ENCODE measurements at regions not wholly inside any gene's neighbourhood (a gene's known extent, or its start where the extent isn't known, plus 50 kb on each side); places are given as distances from the start of the nearest gene placed in this dataset.

- Mint-ChIP-seq H3K27ac (no peak overlapping the region), H3K27me3 (peaks cover 11% of the 10 kb centered on the region), H3K4me1 (no peaks in the 10 kb centered on the region), H3K36me3 (ENCODE audit: low read depth) (no peaks in the 10 kb centered on the region), H3K4me3 (no peak overlapping the region)
- no peak for DNase-seq
- no peaks in the 10 kb centered on the region for H3K9me3 ChIP-seq (ENCODE audit: control insufficient read depth, low read length, poor library complexity, severe bottlenecking)
- ATAC-seq, result no peak
Measured at GRCh38 chr1:78715181-78715661, 65.6 kb downstream of the IFI44 start.

- H3K9me3 ChIP-seq (ENCODE audit: control insufficient read depth, low read length, poor library complexity, severe bottlenecking), result no peaks in the 10 kb centered on the region
- Mint-ChIP-seq H3K36me3 (ENCODE audit: low read depth) (no peaks in the 10 kb centered on the region), H3K4me1 (no peaks in the 10 kb centered on the region), H3K27me3 (peaks cover 11% of the 10 kb centered on the region), H3K4me3 (no peak overlapping the region), H3K27ac (no peak overlapping the region)
- no peak for ATAC-seq
- DNase-seq, result no peak
Measured at GRCh38 chr1:78716186-78716585, 66.6 kb downstream of the IFI44 start.

GRCh38 chr1:78718566-78718965 lies 68.9 kb downstream of the IFI44 start:
- peaks cover 18% of the 10 kb centered on the region for H3K27me3 Mint-ChIP-seq
- no peak for ATAC-seq

GRCh38 chr1:78721136-78721535 lies 71.5 kb downstream of the IFI44 start:
- ATAC-seq, result no peak
- DNase-seq, result no peak
- H3K4me3 Mint-ChIP-seq, result no peak overlapping the region
- no peaks in the 10 kb centered on the region for H3K4me1 Mint-ChIP-seq
- H3K27me3 Mint-ChIP-seq, result peaks cover 13% of the 10 kb centered on the region
- H3K27ac Mint-ChIP-seq, result no peak overlapping the region
- no peaks in the 10 kb centered on the region for H3K36me3 Mint-ChIP-seq (ENCODE audit: low read depth)
- no peaks in the 10 kb centered on the region for H3K9me3 ChIP-seq (ENCODE audit: control insufficient read depth, low read length, poor library complexity, severe bottlenecking)

More at GRCh38 chr1:78718566-78718965, 68.9 kb downstream of the IFI44 start:
- Mint-ChIP-seq H3K36me3 (ENCODE audit: low read depth) (no peaks in the 10 kb centered on the region), H3K4me1 (no peaks in the 10 kb centered on the region), H3K4me3 (no peak overlapping the region), H3K27ac (no peak overlapping the region)
- no peak for DNase-seq
- no peaks in the 10 kb centered on the region for H3K9me3 ChIP-seq (ENCODE audit: control insufficient read depth, low read length, poor library complexity, severe bottlenecking)

GRCh38 chr1:78722105-78722504 lies 72.5 kb downstream of the IFI44 start:
- Mint-ChIP-seq H3K36me3 (ENCODE audit: low read depth) (no peaks in the 10 kb centered on the region), H3K27me3 (peaks cover 13% of the 10 kb centered on the region), H3K4me1 (no peaks in the 10 kb centered on the region), H3K27ac (no peak overlapping the region), H3K4me3 (no peak overlapping the region)
- DNase-seq (no peak), ATAC-seq (no peak)
- no peaks in the 10 kb centered on the region for H3K9me3 ChIP-seq (ENCODE audit: control insufficient read depth, low read length, poor library complexity, severe bottlenecking)

GRCh38 chr1:78722521-78722920 lies 72.9 kb downstream of the IFI44 start:
- no peak overlapping the region for H3K27ac Mint-ChIP-seq
- no peak for DNase-seq
- H3K36me3 Mint-ChIP-seq (ENCODE audit: low read depth), result no peaks in the 10 kb centered on the region
- no peak overlapping the region for H3K4me3 Mint-ChIP-seq
- no peak for ATAC-seq
- peaks cover 13% of the 10 kb centered on the region for H3K27me3 Mint-ChIP-seq
- H3K4me1 Mint-ChIP-seq, result no peaks in the 10 kb centered on the region
- H3K9me3 ChIP-seq (ENCODE audit: control insufficient read depth, low read length, poor library complexity, severe bottlenecking), result no peaks in the 10 kb centered on the region

GRCh38 chr1:78722947-78723346 lies 73.3 kb downstream of the IFI44 start:
- ATAC-seq, result no peak
- Mint-ChIP-seq H3K27me3 (peaks cover 15% of the 10 kb centered on the region), H3K27ac (no peak overlapping the region), H3K4me1 (no peaks in the 10 kb centered on the region), H3K36me3 (ENCODE audit: low read depth) (no peaks in the 10 kb centered on the region), H3K4me3 (no peak overlapping the region)
- no peaks in the 10 kb centered on the region for H3K9me3 ChIP-seq (ENCODE audit: control insufficient read depth, low read length, poor library complexity, severe bottlenecking)
- DNase-seq, result no peak

- Mint-ChIP-seq H3K27me3 (peaks cover 27% of the 10 kb centered on the region), H3K4me1 (no peaks in the 10 kb centered on the region)
- no peak for ATAC-seq
Measured at GRCh38 chr1:78726686-78727085, 77.1 kb downstream of the IFI44 start.

GRCh38 chr1:78728359-78728758 lies 78.7 kb downstream of the IFI44 start:
- Mint-ChIP-seq H3K27me3 (peaks cover 20% of the 10 kb centered on the region), H3K36me3 (ENCODE audit: low read depth) (no peaks in the 10 kb centered on the region), H3K27ac (no peak overlapping the region), H3K4me3 (no peak overlapping the region), H3K4me1 (no peaks in the 10 kb centered on the region)
- DNase-seq, result no peak
- H3K9me3 ChIP-seq (ENCODE audit: control insufficient read depth, low read length, poor library complexity, severe bottlenecking), result no peaks in the 10 kb centered on the region
- no peak for ATAC-seq

More at GRCh38 chr1:78726686-78727085, 77.1 kb downstream of the IFI44 start:
- no peaks in the 10 kb centered on the region for H3K9me3 ChIP-seq (ENCODE audit: control insufficient read depth, low read length, poor library complexity, severe bottlenecking)
- Mint-ChIP-seq H3K27ac (no peak overlapping the region), H3K4me3 (no peak overlapping the region), H3K36me3 (ENCODE audit: low read depth) (no peaks in the 10 kb centered on the region)
- DNase-seq, result no peak

GRCh38 chr1:78730054-78730453 lies 80.4 kb downstream of the IFI44 start:
- DNase-seq (no peak), ATAC-seq (no peak)
- no peaks in the 10 kb centered on the region for H3K36me3 Mint-ChIP-seq (ENCODE audit: low read depth)
- H3K4me3 Mint-ChIP-seq, result no peak overlapping the region
- peaks cover 14% of the 10 kb centered on the region for H3K27me3 Mint-ChIP-seq
- H3K4me1 Mint-ChIP-seq, result no peaks in the 10 kb centered on the region
- no peak overlapping the region for H3K27ac Mint-ChIP-seq
- H3K9me3 ChIP-seq (ENCODE audit: control insufficient read depth, low read length, poor library complexity, severe bottlenecking), result no peaks in the 10 kb centered on the region

- no peak overlapping the region for H3K27ac Mint-ChIP-seq
- no peak overlapping the region for H3K4me3 Mint-ChIP-seq
- no peaks in the 10 kb centered on the region for H3K36me3 Mint-ChIP-seq (ENCODE audit: low read depth)
- no peak for DNase-seq
- peaks cover 22% of the 10 kb centered on the region for H3K27me3 Mint-ChIP-seq
- ATAC-seq, result no peak
- H3K4me1 Mint-ChIP-seq, result no peaks in the 10 kb centered on the region
- no peaks in the 10 kb centered on the region for H3K9me3 ChIP-seq (ENCODE audit: control insufficient read depth, low read length, poor library complexity, severe bottlenecking)
Measured at GRCh38 chr1:78731674-78732073, 82.0 kb downstream of the IFI44 start.

GRCh38 chr1:78737241-78737640 lies 87.6 kb downstream of the IFI44 start:
- peaks cover 7% of the 10 kb centered on the region for H3K27me3 Mint-ChIP-seq
- no peaks in the 10 kb centered on the region for H3K36me3 Mint-ChIP-seq (ENCODE audit: low read depth)
- no peaks in the 10 kb centered on the region for H3K4me1 Mint-ChIP-seq
- H3K9me3 ChIP-seq (ENCODE audit: control insufficient read depth, low read length, poor library complexity, severe bottlenecking), result no peaks in the 10 kb centered on the region
- ATAC-seq (no peak), DNase-seq (no peak)
- no peak overlapping the region for H3K4me3 Mint-ChIP-seq
- H3K27ac Mint-ChIP-seq, result no peak overlapping the region

- DNase-seq (no peak), ATAC-seq (no peak)
- Mint-ChIP-seq H3K27ac (no peak overlapping the region), H3K4me3 (no peak overlapping the region), H3K4me1 (no peaks in the 10 kb centered on the region), H3K36me3 (ENCODE audit: low read depth) (no peaks in the 10 kb centered on the region), H3K27me3 (peaks cover 10% of the 10 kb centered on the region)
- H3K9me3 ChIP-seq (ENCODE audit: control insufficient read depth, low read length, poor library complexity, severe bottlenecking), result no peaks in the 10 kb centered on the region
Measured at GRCh38 chr1:78743626-78744025, 94.0 kb downstream of the IFI44 start.

- no peaks in the 10 kb centered on the region for H3K4me1 Mint-ChIP-seq
- no peak for ATAC-seq
- H3K27me3 Mint-ChIP-seq, result peaks cover 16% of the 10 kb centered on the region
- H3K9me3 ChIP-seq (ENCODE audit: control insufficient read depth, low read length, poor library complexity, severe bottlenecking), result no peaks in the 10 kb centered on the region
- DNase-seq, result no peak
- H3K27ac Mint-ChIP-seq, result no peak overlapping the region
- no peaks in the 10 kb centered on the region for H3K36me3 Mint-ChIP-seq (ENCODE audit: low read depth)
- no peak overlapping the region for H3K4me3 Mint-ChIP-seq
Measured at GRCh38 chr1:78745111-78745510, 95.5 kb downstream of the IFI44 start.
